Testis (tissue), 2 donors: ENCODE measurements at regions not wholly inside any gene's neighbourhood (a gene's known extent, or its start where the extent isn't known, plus 50 kb on each side); places are given as distances from the start of the nearest gene placed in this dataset.

Source experiments
- CTCF ChIP-seq, 3 experiments: fragments of 450-650 bp in 2 of 3; fragments of 200-600 bp in 1 of 3; sonication (generic) in 1 of 3; IDR thresholded peaks; one replicate each; pipeline ENCODE4 v1.5.1; 2016 to 2019; ENCODE audit warnings: antibody characterized with exemption in 3 of 3, mild to moderate bottlenecking in 2 of 3, moderate library complexity in 1 of 3
- POLR2A ChIP-seq: fragments of 450-650 bp; IDR thresholded peaks from one replicate; pipeline ENCODE4 v1.6.1; 2017; ENCODE audit warnings: antibody characterized with exemption, mild to moderate bottlenecking, moderate library complexity

- TF ChIP-seq POLR2A, result no peak
- TF ChIP-seq CTCF (IDR thresholded peaks at IDR 0.05), result no peak
Observed at GRCh38 chr3:68620211-68620610, 312.1 kb downstream of the TAFA4 start.
